Lower lobe of right lung (tissue), 2 donors: ENCODE measurements at regions not wholly inside any gene's neighbourhood (a gene's known extent, or its start where the extent isn't known, plus 50 kb on each side); places are given as distances from the start of the nearest gene placed in this dataset.

Experiments
- ATAC-seq, 2 donors: fragments of 200-7000 bp; cut with Tn5 transposase; one replicate each; pipeline ENCODE4 v1.9.1; 2020 to 2022; ENCODE audit warnings: mild to moderate bottlenecking in 2 of 2, moderate library complexity in 2 of 2
- DNase-seq: peaks from one replicate; pipeline ENCODE4 v3.0.0-alpha.2; 2020
- H3K27ac ChIP-seq: fragments of 200-600 bp; one replicate; pipeline ENCODE4 v1.8.0; 2022
- H3K27me3 ChIP-seq: fragments of 200-600 bp; one replicate; pipeline ENCODE4 v1.8.0; 2022; ENCODE audit warnings: low read depth
- H3K36me3 ChIP-seq: fragments of 200-600 bp; one replicate; pipeline ENCODE4 v1.8.0; 2022; ENCODE audit warnings: mild to moderate bottlenecking
- H3K4me1 ChIP-seq: fragments of 200-600 bp; one replicate; pipeline ENCODE4 v1.8.0; 2022
- H3K4me3 ChIP-seq: fragments of 200-600 bp; one replicate; pipeline ENCODE4 v1.8.0; 2022; ENCODE audit warnings: mild to moderate bottlenecking
- H3K9me3 ChIP-seq: fragments of 200-600 bp; one replicate; pipeline ENCODE4 v1.8.0; 2022
- intact Hi-C: fragments of 100-400 bp; cut with DNase I; formaldehyde crosslinking; loops from one replicate; pipeline ENCODE4 v1.11.0; 2022
- TF ChIP-seq, protein P1 (sequence below): fragments of 200-600 bp; IDR thresholded peaks from one replicate; pipeline ENCODE4 v1.8.0; 2022; ENCODE audit warnings: antibody characterized with exemption, mild to moderate bottlenecking
- donor health status: DM: no; HTN: yes; CAD: no; lungs with severe emphysema.

DNA sequence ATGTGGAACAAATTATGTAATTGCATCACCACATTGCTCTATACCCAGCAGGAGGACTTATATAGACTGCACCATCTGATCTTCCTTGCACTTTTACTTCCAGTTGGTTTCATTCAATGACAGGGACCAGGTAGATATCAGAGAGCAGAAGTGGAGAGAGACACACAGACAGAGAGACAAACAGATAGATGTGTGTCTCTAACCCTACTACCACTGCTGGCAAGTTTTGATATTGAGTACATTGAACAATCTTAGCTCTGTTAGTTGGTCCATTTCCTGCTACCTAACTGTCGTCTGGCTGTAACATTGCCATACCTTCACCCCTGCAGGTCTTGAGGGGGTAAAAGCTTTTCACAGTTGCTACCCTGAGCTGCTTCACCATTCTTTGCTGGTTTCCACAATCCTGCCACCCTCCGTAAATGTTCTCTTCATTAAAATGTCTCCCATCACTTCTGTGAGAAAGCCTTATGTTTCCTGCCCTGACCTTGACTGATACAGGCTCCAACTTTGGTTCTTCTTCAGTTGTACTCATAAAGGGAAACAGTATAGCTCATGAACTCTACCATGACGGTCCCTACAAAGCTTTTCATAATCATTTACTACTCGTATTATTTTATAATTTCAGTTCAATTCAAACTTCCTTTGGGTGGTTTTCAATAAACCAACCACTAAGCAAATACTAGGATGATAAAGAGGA is 62.3 kb upstream of the ITGA4 start:
- no peak overlapping the region for H3K27ac ChIP-seq
- peak; percentile 34 to 51 for ATAC-seq
- H3K36me3 ChIP-seq: no peaks in the 10 kb centered on the region
- peaks cover 17% of the 10 kb centered on the region for H3K4me1 ChIP-seq
- no peak for DNase-seq
- no peaks in the 10 kb centered on the region for H3K9me3 ChIP-seq
- TF ChIP-seq, protein P1, sequence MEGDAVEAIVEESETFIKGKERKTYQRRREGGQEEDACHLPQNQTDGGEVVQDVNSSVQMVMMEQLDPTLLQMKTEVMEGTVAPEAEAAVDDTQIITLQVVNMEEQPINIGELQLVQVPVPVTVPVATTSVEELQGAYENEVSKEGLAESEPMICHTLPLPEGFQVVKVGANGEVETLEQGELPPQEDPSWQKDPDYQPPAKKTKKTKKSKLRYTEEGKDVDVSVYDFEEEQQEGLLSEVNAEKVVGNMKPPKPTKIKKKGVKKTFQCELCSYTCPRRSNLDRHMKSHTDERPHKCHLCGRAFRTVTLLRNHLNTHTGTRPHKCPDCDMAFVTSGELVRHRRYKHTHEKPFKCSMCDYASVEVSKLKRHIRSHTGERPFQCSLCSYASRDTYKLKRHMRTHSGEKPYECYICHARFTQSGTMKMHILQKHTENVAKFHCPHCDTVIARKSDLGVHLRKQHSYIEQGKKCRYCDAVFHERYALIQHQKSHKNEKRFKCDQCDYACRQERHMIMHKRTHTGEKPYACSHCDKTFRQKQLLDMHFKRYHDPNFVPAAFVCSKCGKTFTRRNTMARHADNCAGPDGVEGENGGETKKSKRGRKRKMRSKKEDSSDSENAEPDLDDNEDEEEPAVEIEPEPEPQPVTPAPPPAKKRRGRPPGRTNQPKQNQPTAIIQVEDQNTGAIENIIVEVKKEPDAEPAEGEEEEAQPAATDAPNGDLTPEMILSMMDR: no peak
- no peak overlapping the region for H3K4me3 ChIP-seq
- intact Hi-C loops: no loop called here
- H3K27me3 ChIP-seq: no peaks in the 10 kb centered on the region

DNA sequence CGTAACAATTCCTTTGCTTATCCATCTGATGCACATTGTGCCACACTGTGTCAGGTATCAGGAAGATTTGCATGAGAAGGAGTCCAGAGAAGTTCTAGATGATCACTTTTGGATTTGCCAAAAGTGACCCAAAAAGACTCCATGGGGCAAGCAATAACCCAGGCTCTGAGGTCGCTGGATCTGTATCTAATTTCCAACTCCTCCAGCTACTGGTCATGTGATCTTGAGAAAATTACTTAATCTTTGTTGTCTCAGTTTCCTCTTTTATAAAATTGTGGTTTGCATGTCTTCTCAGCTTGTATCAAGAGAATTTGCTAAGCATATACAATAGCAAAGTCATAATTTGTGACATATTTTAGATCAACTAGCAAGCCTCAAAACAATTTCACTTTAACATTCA is 61.3 kb upstream of the ITGA4 start:
- ATAC-seq: no peak
- no peaks in the 10 kb centered on the region for H3K9me3 ChIP-seq
- intact Hi-C loops: no loop called here

DNA sequence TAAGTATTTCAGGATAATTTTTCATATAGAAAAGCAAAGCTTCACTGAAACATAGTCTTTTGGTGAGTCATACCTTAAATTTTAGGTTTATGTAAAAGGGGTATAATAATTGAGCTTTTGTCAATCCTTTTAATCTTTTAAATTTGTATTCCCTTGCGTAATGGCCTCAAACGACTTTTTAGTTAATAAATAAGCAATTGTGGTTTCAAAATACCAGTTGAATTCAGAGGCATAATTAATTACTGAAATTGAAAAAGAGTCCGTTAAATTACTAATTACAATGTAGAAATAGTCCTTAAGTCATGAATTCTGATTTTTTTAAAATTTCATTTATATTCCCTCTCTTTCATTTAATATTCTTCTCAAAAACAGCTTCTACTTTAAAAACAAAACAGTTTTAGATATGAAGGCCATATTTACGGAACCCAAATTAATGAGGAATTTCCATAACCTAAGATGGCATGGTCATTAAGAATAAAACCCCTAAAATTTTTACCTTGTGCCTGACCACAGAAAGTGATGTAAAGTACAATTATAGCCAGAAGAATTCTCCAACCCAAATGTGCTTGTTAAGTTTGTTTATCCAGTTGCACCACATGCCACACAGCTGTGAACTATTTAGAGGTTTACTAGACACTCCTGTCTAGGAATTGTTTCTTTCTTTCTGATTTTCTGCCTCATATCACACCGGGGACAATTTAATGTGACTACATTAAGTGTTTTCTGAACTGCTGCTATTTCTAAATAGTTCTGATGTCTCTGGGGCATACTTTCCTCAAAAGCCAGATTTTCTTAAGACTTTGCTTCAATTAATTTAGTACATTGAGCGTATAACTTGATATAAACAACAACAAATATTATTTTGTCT is 60.7 kb upstream of the ITGA4 start:
- Histone ChIP-seq H3K27me3 (no peaks in the 10 kb centered on the region), H3K4me1 (peaks cover 17% of the 10 kb centered on the region), H3K36me3 (no peaks in the 10 kb centered on the region), H3K27ac (no peak overlapping the region), H3K4me3 (no peak overlapping the region), H3K9me3 (no peaks in the 10 kb centered on the region)
- ATAC-seq: no peak
- intact Hi-C loops: no loop called here
- DNase-seq: no peak
- TF ChIP-seq, protein P1: no peak

More for the DNA sequence above, 61.3 kb upstream of the ITGA4 start:
- no peaks in the 10 kb centered on the region for H3K36me3 ChIP-seq
- no peak overlapping the region for H3K27ac ChIP-seq
- H3K4me3 ChIP-seq: no peak overlapping the region
- no peaks in the 10 kb centered on the region for H3K27me3 ChIP-seq
- DNase-seq: no peak
- TF ChIP-seq, protein P1: no peak
- peaks cover 17% of the 10 kb centered on the region for H3K4me1 ChIP-seq

DNA sequence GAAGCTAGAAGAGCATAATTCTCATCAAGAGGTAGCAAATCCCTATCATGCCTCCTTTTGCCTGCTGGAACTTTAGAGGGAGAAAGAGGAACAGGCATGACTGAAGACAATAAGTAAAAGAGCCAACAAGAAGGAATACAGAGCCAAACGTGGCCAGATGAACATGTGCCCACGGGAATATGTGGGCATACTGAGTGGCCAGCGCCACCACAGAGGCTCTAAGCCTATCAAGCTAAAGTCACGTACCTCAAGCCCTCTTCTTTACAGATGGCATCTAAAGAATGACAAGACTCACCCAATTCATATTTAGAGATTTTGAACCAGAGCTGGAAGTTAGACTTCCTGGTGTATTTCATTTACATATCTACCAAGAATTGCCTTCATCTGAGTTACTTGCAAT is 59.9 kb upstream of the ITGA4 start:
- H3K36me3 ChIP-seq: no peaks in the 10 kb centered on the region
- ATAC-seq: no peak
- H3K4me1 ChIP-seq: peaks cover 17% of the 10 kb centered on the region
- H3K4me3 ChIP-seq: no peak overlapping the region
- H3K27me3 ChIP-seq: no peaks in the 10 kb centered on the region
- intact Hi-C loops: no loop called here
- H3K9me3 ChIP-seq: no peaks in the 10 kb centered on the region
- no peak overlapping the region for H3K27ac ChIP-seq
- TF ChIP-seq, protein P1: no peak
- DNase-seq: no peak

DNA sequence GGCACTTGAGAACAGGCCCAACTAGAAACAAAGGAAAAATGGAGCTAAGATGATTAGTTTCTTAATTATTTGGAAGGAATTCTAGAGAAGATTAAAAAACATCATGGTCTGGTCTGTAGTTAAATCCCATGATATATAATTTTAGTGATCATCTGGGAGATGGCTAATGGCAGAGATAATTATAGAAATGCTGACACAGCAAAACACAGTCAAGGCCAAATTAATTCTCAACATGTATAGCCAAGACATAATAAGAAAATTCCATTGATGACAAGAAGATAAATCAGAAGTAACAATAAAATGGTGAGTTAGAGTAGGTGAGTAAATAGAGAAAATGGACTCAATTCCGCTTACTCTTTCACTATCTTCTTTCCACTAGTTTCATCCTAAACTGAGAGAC is 59.2 kb upstream of the ITGA4 start:
- Histone ChIP-seq H3K27ac (no peak overlapping the region), H3K9me3 (no peaks in the 10 kb centered on the region), H3K4me1 (peaks cover 17% of the 10 kb centered on the region), H3K27me3 (no peaks in the 10 kb centered on the region), H3K36me3 (no peaks in the 10 kb centered on the region), H3K4me3 (no peak overlapping the region)
- TF ChIP-seq, protein P1: no peak
- no peak for ATAC-seq
- intact Hi-C loops: no loop called here
- DNase-seq: no peak
